CD4-positive, alpha-beta T cell (primary cell): ENCODE measurements at regions not wholly inside any gene's neighbourhood (a gene's known extent, or its start where the extent isn't known, plus 50 kb on each side); places are given as distances from the start of the nearest gene placed in this dataset.
"Not testable (repeated sequence)": the region's sequence is repeated elsewhere in the genome, so short reads cannot be mapped to it uniquely, and the experiment has no call there.

ENCODE experiments used
- ATAC-seq: fragments of 200-7000 bp; cut with Tn5 transposase; one replicate; pipeline ENCODE4 v1.10.0; 2022; ENCODE audit warnings: mild to moderate bottlenecking; ENCODE audit not compliant: poor library complexity
- CTCF ChIA-PET: fragments of 350-600 bp; sonication (Branson Sonifier 250); formaldehyde crosslinking; loops from one replicate; lab custom pipeline; 2021; ENCODE audit warnings: antibody characterized with exemption, inconsistent platforms; lab: Charles Lee
- POLR2A ChIA-PET: fragments of 350-600 bp; sonication (Branson Sonifier 250); formaldehyde crosslinking; loops from one replicate; lab custom pipeline; 2021; ENCODE audit warnings: antibody characterized with exemption, inconsistent platforms; lab: Charles Lee
- DNase-seq, 14 experiments: peaks; one replicate each; pipeline ENCODE4 v3.0.0-alpha.2; 2013 to 2020; ENCODE audit warnings: mixed read lengths in 2 of 14
- H3K27ac ChIP-seq, 2 donors: one replicate each; pipeline versions ENCODE4 v1.5.1 to v1.7.0; 2013; ENCODE audit warnings: low read length in 2 of 2, low read depth in 1 of 2, mild to moderate bottlenecking in 1 of 2
- H3K27me3 ChIP-seq, 2 experiments: 1 replicate in 1 of 2; 2 replicates in 1 of 2; pipeline versions ENCODE4 v1.6.1 to v1.7.0; 2013; ENCODE audit warnings: low read length in 2 of 2, control low read depth in 1 of 2, mild to moderate bottlenecking in 1 of 2, moderate library complexity in 1 of 2; ENCODE audit not compliant: insufficient read depth in 2 of 2, control insufficient read depth in 1 of 2
- H3K36me3 ChIP-seq: one replicate; pipeline ENCODE4 v1.6.1; 2013; ENCODE audit warnings: low read length, control low read depth; ENCODE audit not compliant: insufficient read depth
- H3K4me1 ChIP-seq: one replicate; pipeline ENCODE4 v1.6.1; 2013; ENCODE audit warnings: low read length, control low read depth; ENCODE audit not compliant: insufficient read depth
- H3K4me3 ChIP-seq: one replicate; pipeline ENCODE4 v1.5.1; 2013; ENCODE audit warnings: mild to moderate bottlenecking, low read length, moderate library complexity
- H3K9me3 ChIP-seq, 2 experiments: 1 replicate in 1 of 2; 2 replicates in 1 of 2; pipeline versions ENCODE4 v1.6.1 to v1.7.0; 2013; ENCODE audit warnings: low read length in 2 of 2, mild to moderate bottlenecking in 2 of 2, control low read depth in 1 of 2, moderate library complexity in 1 of 2; ENCODE audit not compliant: control insufficient read depth in 1 of 2, insufficient read depth in 1 of 2
- H3K27ac Mint-ChIP-seq: one replicate; pipeline ENCODE4 v1.8.0; 2020; ENCODE audit warnings: mixed read lengths
- H3K27me3 Mint-ChIP-seq: one replicate; pipeline ENCODE4 v1.8.0; 2021; ENCODE audit warnings: mixed read lengths
- H3K36me3 Mint-ChIP-seq: one replicate; pipeline ENCODE4 v1.8.0; 2021; ENCODE audit warnings: low read depth, mixed read lengths
- H3K4me1 Mint-ChIP-seq: one replicate; pipeline ENCODE4 v1.8.0; 2021; ENCODE audit warnings: low read depth, mixed read lengths
- H3K4me3 Mint-ChIP-seq: one replicate; pipeline ENCODE4 v1.8.0; 2020; ENCODE audit warnings: mild to moderate bottlenecking, mixed read lengths
- H3K9me3 Mint-ChIP-seq: one replicate; pipeline ENCODE4 v1.8.0; 2020; ENCODE audit warnings: mixed read lengths
- intact Hi-C, 2 experiments: fragments of 100-400 bp; cut with DNase I in 1 of 2; cut with micrococcal nuclease in 1 of 2; formaldehyde crosslinking; loops; one replicate each; pipeline versions ENCODE4 v1.15.1 to v1.9.0; 2023 to 2025; cut with DNase I, micrococcal nuclease
- TF ChIP-seq, protein P1 (sequence below): fragments of 200-600 bp; IDR thresholded peaks from one replicate; pipeline ENCODE4 v1.8.0; 2022; ENCODE audit warnings: antibody characterized with exemption, mild to moderate bottlenecking

DNA sequence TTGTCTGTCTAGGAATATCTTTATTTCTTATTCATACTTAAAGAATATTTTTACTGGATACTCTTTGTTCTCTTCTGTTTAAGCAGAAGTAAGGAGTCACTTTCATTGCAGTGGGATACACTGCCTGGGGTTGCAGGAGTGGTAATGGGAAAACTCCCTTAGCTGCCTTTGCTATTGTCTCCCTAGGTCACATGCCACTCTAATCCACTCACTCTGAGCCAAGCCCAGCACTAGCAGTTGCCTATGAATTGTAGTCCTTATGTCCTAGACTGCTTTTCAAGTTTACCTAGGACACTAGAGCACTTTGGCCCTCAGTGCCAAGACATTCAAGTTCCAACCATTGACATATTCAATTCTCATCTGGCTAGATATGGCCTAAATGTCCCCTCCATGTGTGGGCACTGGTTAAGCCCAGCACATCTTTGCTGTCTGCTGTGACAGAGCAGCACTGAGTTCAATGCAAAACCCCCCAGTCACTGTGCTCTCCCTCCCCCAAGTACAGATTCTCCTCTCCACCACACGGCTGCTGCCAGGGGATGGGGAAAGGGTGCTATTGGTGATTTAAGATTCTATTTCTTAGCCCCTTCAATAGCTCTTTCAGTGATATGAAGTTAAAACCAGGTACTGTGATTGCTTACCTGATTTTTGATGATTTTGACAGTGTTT lies 991.7 kb upstream of the KCND2 start:
- CTCF ChIA-PET = no interaction called here
- TF ChIP-seq, protein P1, sequence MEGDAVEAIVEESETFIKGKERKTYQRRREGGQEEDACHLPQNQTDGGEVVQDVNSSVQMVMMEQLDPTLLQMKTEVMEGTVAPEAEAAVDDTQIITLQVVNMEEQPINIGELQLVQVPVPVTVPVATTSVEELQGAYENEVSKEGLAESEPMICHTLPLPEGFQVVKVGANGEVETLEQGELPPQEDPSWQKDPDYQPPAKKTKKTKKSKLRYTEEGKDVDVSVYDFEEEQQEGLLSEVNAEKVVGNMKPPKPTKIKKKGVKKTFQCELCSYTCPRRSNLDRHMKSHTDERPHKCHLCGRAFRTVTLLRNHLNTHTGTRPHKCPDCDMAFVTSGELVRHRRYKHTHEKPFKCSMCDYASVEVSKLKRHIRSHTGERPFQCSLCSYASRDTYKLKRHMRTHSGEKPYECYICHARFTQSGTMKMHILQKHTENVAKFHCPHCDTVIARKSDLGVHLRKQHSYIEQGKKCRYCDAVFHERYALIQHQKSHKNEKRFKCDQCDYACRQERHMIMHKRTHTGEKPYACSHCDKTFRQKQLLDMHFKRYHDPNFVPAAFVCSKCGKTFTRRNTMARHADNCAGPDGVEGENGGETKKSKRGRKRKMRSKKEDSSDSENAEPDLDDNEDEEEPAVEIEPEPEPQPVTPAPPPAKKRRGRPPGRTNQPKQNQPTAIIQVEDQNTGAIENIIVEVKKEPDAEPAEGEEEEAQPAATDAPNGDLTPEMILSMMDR = no peak
- intact Hi-C loops = no loop called here
- Mint-ChIP-seq H3K4me3 (no peak overlapping the region), H3K27ac (no peak overlapping the region), H3K36me3 (no peaks in the 10 kb centered on the region), H3K9me3 (peaks cover 4% of the 10 kb centered on the region), H3K4me1 (no peaks in the 10 kb centered on the region), H3K27me3 (no peaks in the 10 kb centered on the region)
- no peak overlapping the region for H3K4me3 ChIP-seq
- no peaks in the 10 kb centered on the region for H3K4me1 ChIP-seq
- H3K36me3 ChIP-seq = no peaks in the 10 kb centered on the region
- POLR2A ChIA-PET = no interaction called here
- DNase-seq (no peak), ATAC-seq (no peak)
- H3K27me3 ChIP-seq = no peaks in the 10 kb centered on the region
- H3K27ac ChIP-seq = no peak overlapping the region
- H3K9me3 ChIP-seq = no peaks in the 10 kb centered on the region

DNA sequence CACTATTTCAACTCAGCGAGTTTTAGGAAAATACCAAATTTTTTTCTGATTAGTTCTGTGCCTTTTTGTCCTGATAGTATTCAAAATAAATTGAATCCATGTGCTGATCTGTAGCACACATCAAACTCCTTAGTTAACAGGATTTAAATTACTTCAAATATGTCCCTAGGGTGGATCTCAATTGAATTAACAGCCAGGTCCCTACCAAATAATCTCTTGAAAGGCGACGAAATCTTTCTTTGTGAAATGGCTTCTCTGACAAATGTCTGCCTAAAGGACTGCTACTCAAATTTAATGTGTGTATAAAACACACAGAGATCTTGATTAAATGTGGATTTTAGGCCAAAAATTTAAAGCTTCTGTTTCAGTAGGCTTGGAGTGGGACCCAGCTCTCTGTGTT lies 989.6 kb upstream of the KCND2 start:
- Mint-ChIP-seq H3K9me3 (peaks cover 9% of the 10 kb centered on the region), H3K27ac (no peak overlapping the region), H3K4me3 (no peak overlapping the region), H3K4me1 (no peaks in the 10 kb centered on the region), H3K36me3 (no peaks in the 10 kb centered on the region), H3K27me3 (no peaks in the 10 kb centered on the region)
- no peak for ATAC-seq
- Histone ChIP-seq H3K27me3 (no peaks in the 10 kb centered on the region), H3K9me3 (no peaks in the 10 kb centered on the region), H3K4me3 (no peak overlapping the region), H3K4me1 (no peaks in the 10 kb centered on the region), H3K27ac (no peak overlapping the region), H3K36me3 (no peaks in the 10 kb centered on the region)
- CTCF ChIA-PET = no interaction called here
- POLR2A ChIA-PET = no interaction called here
- no peak for DNase-seq
- intact Hi-C loops = no loop called here
- TF ChIP-seq, protein P1 = no peak

DNA sequence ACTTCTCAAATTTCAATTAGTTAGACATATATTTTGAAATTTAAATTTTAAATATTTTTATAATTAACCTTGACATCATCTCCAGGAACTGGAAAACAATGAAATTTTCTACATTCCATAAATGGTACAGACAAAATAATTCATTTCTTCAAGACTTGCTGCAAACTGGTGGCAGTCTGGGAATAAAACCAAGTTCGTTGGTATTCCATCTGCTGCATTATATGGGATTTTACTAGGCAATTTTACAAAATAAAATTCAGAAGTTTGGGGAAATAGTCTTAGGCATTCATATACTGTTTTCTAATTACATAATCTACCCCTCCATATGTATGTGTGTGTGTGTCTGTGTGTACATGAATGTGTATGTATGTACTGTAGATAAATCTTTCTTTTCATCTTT lies 984.6 kb upstream of the KCND2 start:
- DNase-seq (no peak), ATAC-seq (no peak)
- Mint-ChIP-seq H3K4me1 (no peaks in the 10 kb centered on the region), H3K4me3 (no peak overlapping the region), H3K27me3 (no peaks in the 10 kb centered on the region), H3K9me3 (peaks cover 7% of the 10 kb centered on the region), H3K36me3 (no peaks in the 10 kb centered on the region), H3K27ac (no peak overlapping the region)
- Histone ChIP-seq H3K4me1 (no peaks in the 10 kb centered on the region), H3K4me3 (no peak overlapping the region), H3K27me3 (no peaks in the 10 kb centered on the region), H3K27ac (no peak overlapping the region), H3K9me3 (no peaks in the 10 kb centered on the region), H3K36me3 (no peaks in the 10 kb centered on the region)
- TF ChIP-seq, protein P1 = no peak
- CTCF ChIA-PET = no interaction called here
- intact Hi-C loops = no loop called here
- POLR2A ChIA-PET = no interaction called here

DNA sequence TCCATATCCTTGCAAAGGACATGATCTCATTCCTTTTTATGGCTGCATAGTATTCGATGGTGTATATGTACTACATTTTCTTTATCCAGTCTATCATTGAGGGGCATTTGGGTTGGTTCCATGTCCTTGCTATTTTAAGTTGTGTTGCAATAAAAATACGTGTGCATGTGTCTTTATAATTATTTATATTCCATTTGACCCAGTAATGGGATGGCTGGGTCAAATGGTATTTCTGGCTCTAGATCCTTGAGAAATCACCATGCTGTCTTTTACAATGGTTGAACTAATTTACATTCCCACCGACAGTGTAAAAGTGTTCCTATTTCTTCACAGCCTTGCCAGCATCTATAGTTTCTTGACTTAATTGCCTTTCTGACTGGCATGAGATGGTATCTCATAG lies 972.6 kb upstream of the KCND2 start:
- DNase-seq, H3K9me3 ChIP-seq, H3K27me3 Mint-ChIP-seq, H3K4me3 ChIP-seq, H3K4me1 Mint-ChIP-seq, H3K4me3 Mint-ChIP-seq, CTCF ChIA-PET, H3K27ac ChIP-seq, intact Hi-C loops, H3K9me3 Mint-ChIP-seq, H3K36me3 Mint-ChIP-seq, H3K36me3 ChIP-seq, POLR2A ChIA-PET, H3K4me1 ChIP-seq, H3K27me3 ChIP-seq, ATAC-seq, H3K27ac Mint-ChIP-seq: not testable (repeated sequence)
